Fibroblast of villous mesenchyme (primary cell): ENCODE measurements at regions not wholly inside any gene's neighbourhood (a gene's known extent, or its start where the extent isn't known, plus 50 kb on each side); places are given as distances from the start of the nearest gene placed in this dataset.
A peak's percentile ranks its signal among the peaks of the same experiment; 100 is the strongest.

Source experiments
- DNase-seq: peaks from one replicate; pipeline ENCODE4 v3.0.0-alpha.2; 2010; ENCODE audit warnings: low read depth
- H3K4me3 ChIP-seq: 2 replicates; pipeline ENCODE4 v1.5.1; 2011; ENCODE audit warnings: low read depth, mild to moderate bottlenecking, low read length
- TF ChIP-seq, protein P1 (sequence below): IDR thresholded peaks from 2 replicates; pipeline ENCODE4 v1.5.1; 2012; ENCODE audit warnings: low read depth, mild to moderate bottlenecking, low read length; ENCODE audit not compliant: insufficient read depth

DNA sequence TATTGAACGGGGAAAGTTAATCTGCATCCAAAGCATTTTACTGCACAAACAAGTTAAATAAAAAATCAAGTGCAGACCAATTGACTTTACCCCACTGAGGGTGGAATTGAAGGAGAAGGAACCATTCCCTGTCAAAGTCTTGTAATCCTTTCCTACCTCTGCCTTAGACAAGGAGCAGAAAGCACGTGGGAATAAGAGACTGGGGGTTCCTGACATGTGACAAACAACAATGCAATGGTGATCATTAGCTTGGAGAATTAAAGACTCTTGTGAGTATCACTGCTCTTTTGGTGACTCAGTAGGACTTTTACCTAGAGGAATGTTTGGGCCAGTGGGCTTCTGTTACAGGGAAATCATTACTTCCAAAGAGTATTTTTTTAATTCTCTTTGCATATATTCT is 779.5 kb downstream of the TLR4 start:
- H3K4me3 ChIP-seq = no peak overlapping the region
- DNase-seq = no peak
- TF ChIP-seq, protein P1, sequence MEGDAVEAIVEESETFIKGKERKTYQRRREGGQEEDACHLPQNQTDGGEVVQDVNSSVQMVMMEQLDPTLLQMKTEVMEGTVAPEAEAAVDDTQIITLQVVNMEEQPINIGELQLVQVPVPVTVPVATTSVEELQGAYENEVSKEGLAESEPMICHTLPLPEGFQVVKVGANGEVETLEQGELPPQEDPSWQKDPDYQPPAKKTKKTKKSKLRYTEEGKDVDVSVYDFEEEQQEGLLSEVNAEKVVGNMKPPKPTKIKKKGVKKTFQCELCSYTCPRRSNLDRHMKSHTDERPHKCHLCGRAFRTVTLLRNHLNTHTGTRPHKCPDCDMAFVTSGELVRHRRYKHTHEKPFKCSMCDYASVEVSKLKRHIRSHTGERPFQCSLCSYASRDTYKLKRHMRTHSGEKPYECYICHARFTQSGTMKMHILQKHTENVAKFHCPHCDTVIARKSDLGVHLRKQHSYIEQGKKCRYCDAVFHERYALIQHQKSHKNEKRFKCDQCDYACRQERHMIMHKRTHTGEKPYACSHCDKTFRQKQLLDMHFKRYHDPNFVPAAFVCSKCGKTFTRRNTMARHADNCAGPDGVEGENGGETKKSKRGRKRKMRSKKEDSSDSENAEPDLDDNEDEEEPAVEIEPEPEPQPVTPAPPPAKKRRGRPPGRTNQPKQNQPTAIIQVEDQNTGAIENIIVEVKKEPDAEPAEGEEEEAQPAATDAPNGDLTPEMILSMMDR = no peak

DNA sequence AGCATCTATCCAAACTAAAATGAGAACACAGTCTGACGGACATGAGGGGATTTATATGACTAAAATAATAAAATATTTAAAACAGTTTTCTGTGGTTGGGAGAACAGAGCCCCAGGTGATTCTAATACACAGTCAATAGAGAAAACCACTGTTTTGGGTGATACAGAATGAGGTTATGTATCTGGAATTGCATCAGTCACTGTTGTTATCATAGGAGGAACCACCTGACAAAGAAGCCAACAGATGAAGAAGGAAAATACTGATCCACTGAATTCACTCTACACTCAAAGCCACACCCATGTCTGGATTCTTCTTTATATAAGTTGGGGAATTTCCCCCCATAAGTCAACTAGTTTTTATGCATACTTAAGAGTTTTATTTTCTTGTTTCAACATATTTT is 799.0 kb downstream of the TLR4 start:
- TF ChIP-seq, protein P1 = no peak
- H3K4me3 ChIP-seq = no peak overlapping the region
- no peak for DNase-seq

DNA sequence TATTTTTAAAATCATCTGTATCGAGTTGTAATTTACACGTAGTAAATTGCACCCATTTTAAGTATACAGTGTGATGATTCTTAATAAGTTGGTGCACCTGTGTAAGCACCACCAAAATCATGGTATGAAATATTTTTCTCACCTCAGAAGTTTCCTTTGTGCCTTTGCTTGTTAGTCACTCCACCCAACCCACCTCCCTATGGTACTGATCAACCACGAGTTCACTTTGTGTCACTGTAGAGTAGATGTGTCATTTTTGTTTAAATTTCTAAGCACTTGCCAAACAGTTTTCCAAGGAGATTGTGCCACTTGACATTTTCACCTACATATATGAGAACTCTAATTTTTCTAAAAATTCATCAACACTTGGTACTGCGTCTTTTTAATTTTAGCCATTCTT is 806.5 kb downstream of the TLR4 start:
- DNase-seq = no peak
- no peak overlapping the region for H3K4me3 ChIP-seq
- TF ChIP-seq, protein P1 = no peak

DNA sequence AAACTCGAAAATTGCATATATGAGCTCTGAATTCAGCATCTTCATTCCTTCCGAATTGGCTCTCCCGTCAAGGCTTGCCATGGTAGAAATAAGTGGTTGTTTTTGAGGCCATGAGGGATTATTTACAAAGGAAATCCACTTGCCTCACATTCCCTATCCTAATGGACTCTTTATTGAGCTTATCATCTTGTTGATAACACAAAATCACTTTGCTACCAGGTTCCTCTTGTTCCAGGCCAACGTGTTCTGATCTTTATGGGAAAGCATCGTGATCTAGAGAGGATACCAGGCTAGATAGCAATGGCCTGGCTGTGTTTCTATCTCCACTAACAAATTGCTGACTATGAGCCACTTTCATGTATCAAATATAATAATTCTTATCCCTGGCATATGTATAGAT is 811.7 kb downstream of the TLR4 start:
- no peak for DNase-seq
- TF ChIP-seq, protein P1 = no peak
- no peak overlapping the region for H3K4me3 ChIP-seq

DNA sequence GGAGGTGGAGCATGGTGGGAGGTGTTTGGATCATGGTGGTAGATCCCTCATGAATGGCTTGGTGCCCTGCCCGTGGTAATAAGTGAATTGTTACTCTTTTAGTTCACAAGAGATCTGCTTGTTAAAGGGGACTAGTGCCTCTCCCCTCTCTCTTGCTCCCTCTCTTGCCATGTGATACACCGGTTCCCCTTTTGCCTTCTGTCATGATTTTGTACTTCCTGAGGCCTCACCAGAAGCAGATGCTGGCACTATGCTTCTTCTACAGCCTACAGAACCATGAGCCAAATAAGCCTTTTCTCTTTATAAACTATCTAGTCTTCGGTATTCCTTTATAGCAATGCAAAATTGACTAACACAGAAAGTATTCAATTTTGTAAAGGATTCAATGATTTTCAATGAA is 817.1 kb downstream of the TLR4 start:
- TF ChIP-seq, protein P1 = no peak

DNA sequence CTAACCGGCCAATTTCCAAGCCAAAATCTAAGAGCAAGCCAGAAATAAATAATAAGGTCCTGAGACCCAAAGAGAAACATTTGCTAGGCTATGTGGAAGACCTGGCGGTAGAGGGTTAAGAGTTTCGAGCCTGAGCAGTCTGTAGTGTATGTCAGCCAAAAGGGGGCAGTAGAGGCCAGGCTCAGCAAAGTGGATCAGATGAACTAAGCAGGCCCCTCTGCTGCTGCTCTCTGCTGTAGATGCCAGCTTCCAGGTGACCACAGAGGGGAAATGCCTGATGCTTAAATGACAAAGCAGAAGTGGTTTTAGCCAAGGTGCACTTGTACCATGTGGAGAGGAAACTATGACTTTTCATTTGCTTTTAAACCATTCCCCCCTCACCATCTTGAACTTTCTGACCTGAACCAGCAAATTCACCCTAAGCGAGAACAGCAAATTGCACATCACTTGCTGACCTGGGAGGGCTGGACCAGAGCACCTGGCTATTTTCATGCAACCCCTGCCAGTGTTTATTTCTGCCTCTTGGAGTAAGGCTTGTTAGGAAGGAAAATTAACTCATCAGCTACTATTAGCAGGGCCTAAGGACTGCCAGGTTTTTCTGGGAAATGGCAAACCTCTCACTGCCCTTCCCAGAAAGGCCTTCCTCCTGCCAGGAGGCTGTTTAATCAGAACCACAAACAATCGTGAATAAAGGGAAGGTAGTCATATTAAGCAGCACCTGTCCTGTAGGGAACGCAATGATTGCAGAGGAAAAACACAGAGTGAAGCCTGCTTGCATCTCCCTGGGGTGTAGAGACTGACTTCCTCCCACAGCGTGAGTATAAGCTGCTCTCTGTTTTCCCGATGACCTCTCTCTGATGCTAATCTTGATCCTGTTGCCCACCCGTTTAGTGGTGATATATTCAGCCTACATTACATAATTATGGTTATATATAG is 818.2 kb downstream of the TLR4 start:
- peak; percentile 58 for DNase-seq
- no peak overlapping the region for H3K4me3 ChIP-seq
- TF ChIP-seq, protein P1 = peak; percentile 72

More for the DNA sequence above, 817.1 kb downstream of the TLR4 start:
- H3K4me3 ChIP-seq = no peak overlapping the region
- no peak for DNase-seq

DNA sequence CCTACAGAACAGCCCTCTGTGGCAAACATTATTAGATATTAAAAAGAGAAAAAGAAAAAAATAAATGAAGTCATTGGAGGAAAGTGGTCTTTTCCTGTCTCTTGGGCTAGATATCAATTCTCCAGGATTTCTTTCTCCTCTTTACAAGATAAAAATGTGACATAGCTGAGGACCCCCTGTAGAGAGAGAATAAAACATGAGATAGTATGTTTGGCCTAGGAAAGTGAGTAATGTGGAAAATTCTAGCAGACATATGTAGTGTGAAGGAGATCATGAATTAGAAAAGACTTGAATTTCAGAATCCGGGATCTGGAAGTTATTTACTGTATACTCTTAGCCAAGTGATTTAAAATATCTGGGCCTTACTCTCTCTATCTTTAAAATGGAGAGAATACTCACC is 823.1 kb downstream of the TLR4 start:
- no peak for DNase-seq
- TF ChIP-seq, protein P1 = no peak
- H3K4me3 ChIP-seq = no peak overlapping the region
